C4-2B (cell line): ENCODE measurements at regions not wholly inside any gene's neighbourhood (a gene's known extent, or its start where the extent isn't known, plus 50 kb on each side); places are given as distances from the start of the nearest gene placed in this dataset.

Source experiments
- H3K27ac ChIP-seq: fragments of 450-650 bp; 2 replicates; pipeline ENCODE4 v1.5.1; 2017
- ZFX ChIP-seq: fragments of 450-650 bp; IDR thresholded peaks from 2 replicates; pipeline ENCODE4 v1.6.1; 2017
- TF ChIP-seq, protein P1 (sequence below): fragments of 450-650 bp; conservative IDR thresholded peaks from 2 replicates; pipeline ENCODE4 v1.5.1; 2017; ENCODE audit warnings: mild to moderate bottlenecking

DNA sequence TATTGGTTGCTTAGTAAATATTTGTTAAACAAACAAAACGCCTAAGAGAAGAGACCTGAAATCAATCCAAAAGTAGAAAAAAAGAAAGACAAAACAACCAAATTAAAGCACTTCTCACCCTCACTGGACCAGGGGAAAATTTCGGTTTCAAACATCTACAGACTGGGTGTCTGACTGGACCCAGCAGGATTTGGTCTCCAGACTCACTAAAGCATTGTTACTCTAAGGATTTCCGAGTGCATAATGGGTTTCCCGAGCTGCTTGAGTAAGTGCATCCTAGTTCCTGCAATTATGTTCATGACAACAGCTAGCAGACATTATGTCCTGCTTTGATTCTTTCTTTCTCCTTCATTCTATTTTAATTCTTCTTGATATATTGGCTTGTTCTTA, 51.8 kb upstream of the FAM3C start:
- no peak overlapping the region for H3K27ac ChIP-seq
- TF ChIP-seq ZFX, result no peak
- TF ChIP-seq, protein P1, sequence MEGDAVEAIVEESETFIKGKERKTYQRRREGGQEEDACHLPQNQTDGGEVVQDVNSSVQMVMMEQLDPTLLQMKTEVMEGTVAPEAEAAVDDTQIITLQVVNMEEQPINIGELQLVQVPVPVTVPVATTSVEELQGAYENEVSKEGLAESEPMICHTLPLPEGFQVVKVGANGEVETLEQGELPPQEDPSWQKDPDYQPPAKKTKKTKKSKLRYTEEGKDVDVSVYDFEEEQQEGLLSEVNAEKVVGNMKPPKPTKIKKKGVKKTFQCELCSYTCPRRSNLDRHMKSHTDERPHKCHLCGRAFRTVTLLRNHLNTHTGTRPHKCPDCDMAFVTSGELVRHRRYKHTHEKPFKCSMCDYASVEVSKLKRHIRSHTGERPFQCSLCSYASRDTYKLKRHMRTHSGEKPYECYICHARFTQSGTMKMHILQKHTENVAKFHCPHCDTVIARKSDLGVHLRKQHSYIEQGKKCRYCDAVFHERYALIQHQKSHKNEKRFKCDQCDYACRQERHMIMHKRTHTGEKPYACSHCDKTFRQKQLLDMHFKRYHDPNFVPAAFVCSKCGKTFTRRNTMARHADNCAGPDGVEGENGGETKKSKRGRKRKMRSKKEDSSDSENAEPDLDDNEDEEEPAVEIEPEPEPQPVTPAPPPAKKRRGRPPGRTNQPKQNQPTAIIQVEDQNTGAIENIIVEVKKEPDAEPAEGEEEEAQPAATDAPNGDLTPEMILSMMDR, result no peak

DNA sequence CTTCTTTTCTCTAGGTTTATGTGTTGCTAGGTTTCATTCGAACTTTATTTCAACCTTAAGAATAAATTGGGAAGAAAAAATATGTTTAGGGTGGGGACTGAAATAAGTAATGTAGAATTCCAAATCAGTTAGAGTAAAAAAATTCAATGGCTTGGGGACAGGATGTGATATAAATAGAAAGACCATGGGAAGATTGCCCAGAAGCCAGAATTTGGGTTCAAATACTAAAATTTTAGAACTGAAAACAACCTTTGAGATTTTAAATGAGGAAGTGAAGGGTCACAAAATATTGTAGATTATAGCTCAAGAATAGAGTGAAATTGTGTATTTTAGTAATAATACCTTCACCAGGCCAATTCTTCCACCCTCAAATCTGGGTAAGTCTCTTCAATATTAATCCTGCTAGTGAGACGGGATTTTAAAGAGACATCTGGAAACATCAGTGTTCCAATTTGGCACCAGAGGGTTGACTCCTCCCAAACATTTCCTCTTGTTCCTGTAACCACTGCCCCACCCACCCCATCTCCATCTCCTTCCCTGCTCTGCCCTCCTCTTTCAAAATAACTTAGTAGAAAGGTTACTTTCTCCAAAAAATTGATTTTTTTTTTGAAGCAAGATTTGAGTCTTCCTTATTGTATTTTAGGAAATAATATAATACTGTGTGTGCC, 51.3 kb upstream of the FAM3C start:
- TF ChIP-seq, protein P1, result no peak
- TF ChIP-seq ZFX, result no peak
- no peak overlapping the region for H3K27ac ChIP-seq

DNA sequence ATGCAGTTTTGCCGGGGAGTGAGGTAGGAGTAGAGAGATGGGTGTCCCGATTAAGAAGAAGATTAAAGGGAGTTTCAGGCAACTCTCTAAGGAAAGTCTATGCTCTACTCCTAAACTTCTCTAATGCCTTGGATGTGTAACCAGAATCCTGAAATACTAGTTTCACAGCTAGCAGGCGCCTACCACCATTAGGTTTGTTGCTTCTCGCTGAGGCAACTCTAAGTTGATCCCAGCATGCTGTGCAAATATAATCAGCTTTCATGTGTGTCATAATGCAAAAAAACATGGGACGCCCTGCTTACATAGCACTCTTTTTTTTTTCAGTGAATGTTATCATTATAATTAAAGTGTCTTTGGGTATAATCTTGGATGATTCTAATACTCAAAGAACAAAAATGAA, 50.4 kb upstream of the FAM3C start:
- TF ChIP-seq ZFX, result no peak
- TF ChIP-seq, protein P1, result no peak
- no peak overlapping the region for H3K27ac ChIP-seq
